Neural progenitor cell (in vitro differentiated cells): ENCODE measurements at regions not wholly inside any gene's neighbourhood (a gene's known extent, or its start where the extent isn't known, plus 50 kb on each side); places are given as distances from the start of the nearest gene placed in this dataset.

Experiments
- CTCF ChIP-seq: fragments of 200-600 bp; sonication (generic); IDR thresholded peaks from 2 replicates; pipeline ENCODE4 v1.5.1; 2017; ENCODE audit warnings: antibody characterized with exemption, mild to moderate bottlenecking
- EZH2 ChIP-seq: fragments of 200-600 bp; sonication (generic); IDR thresholded peaks from 2 replicates; pipeline ENCODE4 v1.6.1; 2017; ENCODE audit warnings: antibody characterized with exemption, mild to moderate bottlenecking, moderate library complexity
- EZH2phosphoT487 ChIP-seq: fragments of 200-600 bp; sonication (generic); IDR thresholded peaks from 2 replicates; pipeline ENCODE4 v1.6.1; 2017; ENCODE audit warnings: antibody characterized with exemption

- TF ChIP-seq CTCF (no peak), EZH2 (no peak), EZH2phosphoT487 (no peak)
These were observed 192.5 kb downstream of the MYLK4 start for GRCh38 chr6:2558098-2558680.
